ENCODE measurements at regions not wholly inside any gene's neighbourhood (a gene's known extent, or its start where the extent isn't known, plus 50 kb on each side); places are given as distances from the start of the nearest gene placed in this dataset.
"Not testable (repeated sequence)": the region's sequence is repeated elsewhere in the genome, so short reads cannot be mapped to it uniquely, and the experiment has no call there.

DNA sequence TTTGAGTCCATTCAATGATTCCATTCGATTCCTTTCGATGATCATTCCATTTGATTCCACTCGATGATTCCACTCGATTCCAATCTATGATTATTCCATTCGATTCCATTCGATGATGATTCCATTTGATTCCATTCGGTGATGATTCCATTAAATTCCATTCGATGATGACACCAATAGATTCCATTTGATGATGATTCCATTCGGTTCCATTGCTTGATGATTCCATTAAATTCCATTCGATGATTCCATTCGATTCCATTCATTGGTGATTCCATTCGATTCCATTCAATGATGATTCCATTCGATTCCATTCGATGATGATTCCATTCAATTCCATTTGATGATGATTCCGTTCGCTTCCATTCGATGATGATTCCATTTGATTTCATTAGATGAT, 1104.1 kb downstream of the RPIA start:
- not testable (repeated sequence) for DNase-seq (ENCODE audit: low read depth)

DNA sequence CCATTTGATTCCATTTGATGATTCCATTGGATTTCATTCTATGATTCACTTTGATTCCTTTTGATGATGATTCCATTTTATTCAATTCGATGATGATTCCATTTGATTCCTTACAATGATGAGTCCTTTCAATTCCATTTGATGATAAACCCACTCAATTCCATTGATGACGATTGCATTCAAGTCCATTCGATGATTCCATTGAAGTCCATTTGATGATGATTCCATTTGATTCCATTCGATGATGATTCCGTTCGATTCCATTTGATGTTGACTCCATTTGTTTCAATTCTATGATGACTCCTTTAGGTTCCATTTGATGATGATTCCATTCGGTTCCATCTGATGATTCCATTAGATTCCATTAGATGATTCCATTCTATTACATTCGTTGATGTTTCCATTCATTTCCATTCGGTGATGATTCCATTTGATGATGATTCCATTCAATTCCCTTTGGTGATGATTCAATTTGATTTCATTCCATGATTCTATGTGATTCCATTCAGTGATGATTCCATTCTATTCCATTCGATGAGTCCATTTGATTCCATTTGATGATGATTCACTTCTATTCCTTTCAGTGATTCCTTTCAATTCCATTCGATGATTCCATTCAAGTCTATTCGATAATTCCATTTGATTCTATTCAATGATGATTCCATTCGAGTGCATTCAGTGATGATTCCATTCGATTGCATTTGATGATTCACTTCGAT, 1106.0 kb downstream of the RPIA start:
- no peak for DNase-seq (ENCODE audit: low read depth)

DNA sequence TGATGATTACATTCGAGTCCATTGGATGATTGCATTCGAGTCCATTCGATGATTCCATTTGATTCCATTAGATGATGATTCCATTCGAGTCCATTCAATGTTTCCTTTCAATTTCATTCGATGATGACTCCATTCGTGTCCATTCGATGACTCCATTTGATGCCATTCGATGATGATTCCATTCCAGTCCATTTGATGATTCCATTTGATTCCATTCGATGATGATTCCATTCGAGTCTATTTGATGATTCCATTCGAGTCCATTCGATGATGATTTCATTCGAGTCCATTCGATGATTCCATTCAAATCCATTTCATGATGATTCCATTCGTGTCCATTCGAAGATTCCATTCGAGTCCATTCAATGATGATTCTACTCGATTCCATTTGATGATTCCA, 1109.7 kb downstream of the RPIA start:
- DNase-seq (ENCODE audit: low read depth), result not testable (repeated sequence)

DNA sequence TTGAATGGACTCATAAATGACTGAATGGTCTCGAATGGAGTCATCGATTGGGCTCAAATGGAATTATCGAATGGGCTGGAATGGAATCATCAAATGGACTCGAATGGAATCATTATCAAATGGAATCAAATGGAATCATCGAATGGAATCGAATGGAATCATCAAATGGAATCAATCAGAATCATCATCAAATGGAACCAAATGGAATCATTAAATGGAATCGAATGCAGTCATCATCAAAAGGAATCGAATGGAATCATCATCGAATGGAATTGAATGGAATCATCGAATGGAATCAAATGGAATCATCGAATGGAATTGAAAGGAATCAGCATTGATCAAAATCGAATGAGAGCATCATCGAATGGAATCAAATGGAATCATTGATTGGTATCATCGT, 1114.9 kb downstream of the RPIA start:
- DNase-seq (ENCODE audit: low read depth), result not testable (repeated sequence)

DNA sequence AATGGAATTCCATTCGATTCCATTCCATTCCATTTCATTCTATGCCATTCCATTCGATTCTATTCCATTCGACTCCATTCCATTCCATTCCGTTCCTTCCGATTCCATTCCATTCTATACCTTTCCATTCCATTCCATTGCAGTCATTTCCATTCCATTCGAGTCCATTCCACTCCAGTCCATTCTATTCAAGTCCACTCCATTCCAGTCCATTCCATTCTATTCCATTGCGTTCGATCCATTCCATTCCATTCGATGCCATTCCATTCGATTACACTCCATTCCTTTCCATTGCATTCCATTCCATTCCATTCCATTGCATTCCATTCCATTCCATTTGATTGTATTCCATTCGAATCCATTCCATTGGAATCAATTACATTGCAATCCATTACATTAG, 1119.8 kb downstream of the RPIA start:
- no peak for DNase-seq (ENCODE audit: low read depth)

DNA sequence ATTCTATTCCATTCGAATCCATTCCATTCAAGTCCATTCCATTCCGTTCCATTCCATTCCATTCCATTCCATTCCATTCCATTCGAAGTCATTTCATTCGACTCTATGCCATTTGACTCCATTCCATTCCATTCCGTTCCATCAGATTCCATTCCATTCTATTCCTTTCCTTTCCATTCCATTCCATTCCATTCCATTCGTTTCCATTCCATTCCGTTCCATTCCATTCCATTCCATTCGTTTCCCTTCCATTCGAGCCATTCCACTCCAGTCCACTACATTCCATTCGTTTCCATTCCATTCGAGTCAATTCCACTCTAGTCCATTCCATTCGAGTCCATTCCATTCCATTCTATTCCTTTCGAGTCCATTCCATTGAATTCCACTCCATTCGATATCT, 1120.4 kb downstream of the RPIA start:
- DNase-seq (ENCODE audit: low read depth), result not testable (repeated sequence)

DNA sequence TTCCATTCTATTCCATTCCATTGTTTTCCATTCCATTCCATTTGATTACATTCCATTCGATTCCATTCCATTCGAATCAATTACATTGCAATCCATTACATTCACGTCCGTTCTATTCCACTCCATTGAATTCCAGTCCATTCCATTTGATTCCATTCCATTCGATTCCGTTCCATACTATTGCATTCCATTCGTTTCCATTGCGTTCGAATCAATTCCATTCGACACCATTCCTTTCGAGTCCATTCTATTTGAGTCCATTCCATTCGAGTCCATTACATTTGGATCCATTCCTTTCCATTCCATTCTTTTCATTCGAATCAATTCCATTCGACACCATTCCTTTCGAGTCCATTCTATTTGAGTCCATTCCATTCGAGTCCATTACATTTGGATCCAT, 1122.9 kb downstream of the RPIA start:
- not testable (repeated sequence) for DNase-seq (ENCODE audit: low read depth)

DNA sequence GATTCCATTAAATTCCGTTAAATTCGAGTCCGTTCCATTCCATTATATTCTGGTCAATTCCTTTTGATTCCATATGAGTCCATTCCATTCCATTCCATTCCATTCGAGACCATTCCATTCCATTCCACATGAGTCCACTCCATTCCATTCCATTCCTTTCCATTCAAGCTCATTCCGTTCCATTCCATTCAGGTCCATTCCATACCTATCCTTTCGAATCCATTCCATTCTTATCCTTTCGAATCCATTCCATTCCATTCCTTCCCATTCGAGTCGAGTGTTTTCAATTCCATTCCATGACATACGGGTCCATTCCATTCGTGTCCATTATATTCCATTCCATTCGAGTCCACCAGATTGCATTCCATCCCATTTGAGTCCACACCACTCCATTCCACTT, 1127.4 kb downstream of the RPIA start:
- no peak for DNase-seq (ENCODE audit: low read depth)

DNA sequence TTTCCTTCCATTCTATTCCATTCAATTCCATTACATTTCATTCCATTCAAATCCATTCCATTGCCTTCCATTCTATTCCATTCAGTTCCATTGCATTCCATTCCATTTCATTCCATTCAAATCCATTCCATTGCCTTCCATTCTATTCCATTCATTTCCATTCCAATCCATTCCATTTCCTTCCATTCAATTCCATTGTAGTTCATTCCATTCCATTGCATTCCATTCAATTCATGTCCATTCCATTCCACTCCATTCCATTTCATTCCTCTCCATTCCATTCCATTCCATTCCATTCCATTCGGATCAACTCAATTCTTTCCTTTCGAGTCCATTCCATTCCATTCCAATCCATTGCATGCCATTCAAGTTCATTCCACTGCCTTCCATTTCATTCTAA, 1128.3 kb downstream of the RPIA start:
- no peak for DNase-seq (ENCODE audit: low read depth)

DNA sequence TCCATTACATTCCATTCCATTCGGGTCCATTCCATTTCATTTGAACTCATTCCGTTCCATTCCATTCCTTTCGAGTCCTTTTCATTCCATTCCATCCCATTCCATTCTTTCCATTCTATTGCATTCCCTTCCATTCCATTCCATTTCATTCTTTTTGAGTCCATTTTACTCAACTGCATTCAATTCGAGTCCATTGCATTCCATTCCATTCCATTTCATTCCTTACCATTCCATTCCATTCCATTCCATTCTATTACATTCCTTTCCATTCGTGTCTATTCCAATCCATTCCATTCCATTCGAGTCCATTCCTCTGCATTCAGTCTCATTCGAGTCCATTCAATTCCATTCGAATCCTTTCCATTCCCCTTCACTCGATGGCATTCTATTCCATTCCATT, 1128.8 kb downstream of the RPIA start:
- no peak for DNase-seq (ENCODE audit: low read depth)

DNA sequence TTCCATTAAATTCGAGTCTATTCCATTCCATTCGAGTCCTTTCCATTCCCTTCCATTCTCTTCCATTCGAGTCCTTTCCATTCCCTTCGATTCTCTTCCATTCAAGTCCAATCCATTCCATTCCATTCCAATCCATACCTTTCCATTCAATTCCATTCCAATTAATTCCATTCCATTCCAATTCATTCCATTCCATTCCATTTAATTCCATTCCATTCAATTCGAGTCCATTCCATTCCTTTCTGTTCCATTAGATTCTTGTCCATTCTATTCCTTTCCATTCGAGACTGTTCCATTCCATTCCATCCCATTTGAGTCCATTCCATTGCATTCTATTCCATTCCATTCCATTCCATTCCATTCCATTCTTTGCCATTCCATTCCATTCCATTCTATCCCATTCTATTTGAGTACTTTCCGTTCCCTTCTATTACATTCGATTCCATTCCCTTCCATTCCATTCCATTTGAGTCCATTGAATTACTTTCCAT, 1130.0 kb downstream of the RPIA start:
- no peak for DNase-seq (ENCODE audit: low read depth)

DNA sequence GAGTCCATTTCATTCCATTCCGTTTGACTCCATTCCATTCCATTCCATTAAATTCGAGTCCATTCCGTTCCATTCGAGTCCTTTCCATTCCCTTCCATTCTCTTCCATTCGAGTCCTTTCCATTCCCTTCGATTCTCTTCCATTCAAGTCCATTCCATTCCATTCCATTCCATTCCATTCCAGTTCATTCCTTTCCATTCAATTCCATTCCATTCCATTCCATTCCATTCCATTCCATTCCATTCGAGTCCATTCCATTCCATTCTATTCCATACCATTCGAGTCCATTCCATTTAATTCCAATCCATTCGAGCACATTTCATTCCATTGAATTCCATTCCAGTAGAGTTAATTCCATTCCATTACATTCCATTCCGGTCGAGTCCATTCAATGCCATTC, 1130.9 kb downstream of the RPIA start:
- DNase-seq (ENCODE audit: low read depth), result not testable (repeated sequence)

DNA sequence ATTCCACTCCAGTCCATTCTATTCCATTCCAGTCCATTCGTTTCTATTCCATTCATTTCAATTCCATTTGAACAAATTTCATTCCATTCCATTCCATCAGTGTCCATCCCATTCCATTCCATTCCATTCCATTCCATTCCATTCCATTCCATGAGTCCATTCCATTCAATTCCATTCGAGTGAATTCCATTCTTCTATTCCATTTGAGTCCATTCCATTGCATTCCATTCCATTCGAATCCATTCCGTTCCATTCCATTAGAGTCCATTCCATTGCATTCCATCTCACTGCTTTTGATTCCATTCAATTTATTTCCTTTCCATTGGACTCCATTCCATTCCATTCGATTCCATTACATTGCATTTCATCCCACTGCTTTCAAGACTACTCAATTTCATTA, 1132.1 kb downstream of the RPIA start:
- DNase-seq (ENCODE audit: low read depth), result no peak

DNA sequence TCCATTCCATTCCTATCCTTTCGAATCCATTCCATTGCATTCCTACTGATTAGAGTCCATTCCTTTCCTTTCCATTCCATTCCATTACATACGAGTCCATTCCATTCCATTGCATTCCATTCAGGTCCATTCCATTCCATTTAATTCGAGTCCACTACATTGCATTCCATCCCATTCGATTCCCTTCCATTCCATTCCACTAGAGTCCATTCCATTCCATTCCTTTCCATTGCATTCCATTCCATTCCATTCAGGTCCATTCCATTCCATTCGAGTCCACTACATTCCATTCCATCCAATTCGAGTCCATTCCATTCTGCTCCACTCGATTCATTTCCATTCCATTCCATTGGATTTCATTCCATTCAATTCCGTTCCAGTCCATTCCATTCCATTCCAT, 1133.6 kb downstream of the RPIA start:
- no peak for DNase-seq (ENCODE audit: low read depth)

DNA sequence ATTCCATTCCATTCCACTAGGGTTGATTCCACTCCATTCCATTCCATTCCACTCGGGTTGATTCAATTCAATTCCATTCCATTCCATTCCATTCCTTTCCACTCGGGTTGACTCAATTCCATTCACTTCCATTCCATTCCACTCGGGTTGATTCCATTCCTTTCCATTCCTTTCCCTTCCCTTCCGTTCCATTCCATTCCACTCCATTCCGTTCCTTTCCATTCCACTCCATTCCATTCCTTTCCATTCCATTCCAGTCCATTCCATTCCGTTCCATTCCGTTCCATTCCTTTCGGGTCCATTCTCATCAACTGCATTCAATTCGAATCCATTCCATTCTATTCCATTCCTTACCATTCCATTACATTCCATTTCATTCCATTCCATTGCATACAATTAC, 1135.3 kb downstream of the RPIA start:
- DNase-seq (ENCODE audit: low read depth), result not testable (repeated sequence)

DNA sequence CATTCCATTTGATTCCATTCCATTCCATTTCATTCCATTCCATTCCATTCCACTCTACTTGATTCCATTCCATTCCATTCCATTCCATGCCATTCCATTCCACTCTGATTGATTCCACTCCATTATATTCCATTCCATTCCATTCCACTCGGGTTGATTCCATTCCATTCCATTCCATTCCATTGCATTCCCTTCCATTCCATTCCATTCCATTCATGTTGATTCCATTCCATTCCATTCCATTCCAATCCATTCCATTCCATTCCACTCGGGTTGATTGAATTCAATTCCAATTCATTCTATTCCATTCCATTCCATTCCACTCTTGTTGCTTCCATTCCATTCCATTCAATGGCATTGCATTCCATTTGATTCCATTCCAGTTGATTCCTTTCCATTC, 1136.4 kb downstream of the RPIA start:
- DNase-seq (ENCODE audit: low read depth), result not testable (repeated sequence)

DNA sequence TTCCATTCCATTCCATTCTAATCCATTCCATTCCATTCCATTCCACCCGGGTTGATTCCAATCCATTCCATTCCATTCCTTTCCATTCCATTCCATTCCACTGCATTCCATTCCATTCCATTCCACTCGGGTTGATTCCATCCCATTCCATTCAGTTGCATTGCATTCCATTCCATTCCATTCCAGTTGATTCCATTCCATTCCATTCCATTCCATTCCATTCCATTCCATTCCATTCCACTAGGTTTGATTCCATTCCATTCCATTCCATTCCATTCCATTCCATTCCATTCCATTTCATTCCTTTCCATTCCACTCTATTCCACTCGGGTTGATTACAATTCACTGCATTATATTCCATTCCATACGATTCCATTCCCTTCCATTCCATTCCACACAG, 1136.9 kb downstream of the RPIA start:
- DNase-seq (ENCODE audit: low read depth), result not testable (repeated sequence)

DNA sequence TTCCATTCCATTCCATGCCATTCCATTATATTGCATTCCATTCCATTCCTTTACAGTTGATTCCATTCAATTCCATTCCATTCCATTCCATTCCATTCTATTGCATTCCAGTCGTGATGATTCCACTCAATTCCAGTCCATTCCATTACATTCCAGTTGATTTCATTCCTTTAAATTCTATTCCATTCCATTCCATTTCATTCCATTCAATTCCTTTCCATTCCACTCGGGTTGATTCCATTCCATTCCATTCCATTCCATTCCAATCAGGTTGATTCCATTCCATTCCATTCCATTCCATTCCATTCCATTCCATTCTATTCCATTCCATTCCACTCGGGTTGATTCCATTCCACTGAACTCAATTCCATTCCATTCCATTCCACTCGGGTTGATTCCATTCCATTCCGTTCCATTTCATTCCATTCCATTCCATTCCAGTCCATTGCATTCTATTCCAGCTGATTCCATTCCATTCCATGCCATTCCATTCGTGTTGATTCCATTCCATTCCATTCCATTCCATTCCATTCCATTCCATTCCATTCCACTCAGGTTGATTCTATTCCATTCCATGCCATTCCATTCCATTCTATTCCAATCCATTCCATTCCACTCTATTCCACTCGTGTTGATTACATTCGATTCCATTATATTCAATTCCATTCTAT, 1137.6 kb downstream of the RPIA start:
- not testable (repeated sequence) for DNase-seq (ENCODE audit: low read depth)

DNA sequence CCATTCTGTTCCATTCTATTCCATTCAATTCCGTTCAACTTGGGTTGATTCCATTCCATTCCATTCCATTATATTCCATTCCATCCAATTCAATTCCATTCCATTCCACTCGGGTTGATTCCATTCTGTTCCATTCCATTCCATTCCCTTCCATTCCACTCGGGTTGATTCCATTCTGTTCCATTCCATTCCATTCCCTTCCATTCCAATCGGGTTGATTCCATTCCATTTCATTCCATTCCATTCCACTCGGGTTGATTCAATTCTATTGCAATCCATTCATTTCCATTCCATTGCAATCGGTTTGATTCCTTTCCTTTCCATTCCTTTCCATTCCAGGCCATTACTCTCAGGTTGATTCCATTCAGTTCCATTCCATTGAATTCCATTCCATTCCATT, 1138.4 kb downstream of the RPIA start:
- no peak for DNase-seq (ENCODE audit: low read depth)

DNA sequence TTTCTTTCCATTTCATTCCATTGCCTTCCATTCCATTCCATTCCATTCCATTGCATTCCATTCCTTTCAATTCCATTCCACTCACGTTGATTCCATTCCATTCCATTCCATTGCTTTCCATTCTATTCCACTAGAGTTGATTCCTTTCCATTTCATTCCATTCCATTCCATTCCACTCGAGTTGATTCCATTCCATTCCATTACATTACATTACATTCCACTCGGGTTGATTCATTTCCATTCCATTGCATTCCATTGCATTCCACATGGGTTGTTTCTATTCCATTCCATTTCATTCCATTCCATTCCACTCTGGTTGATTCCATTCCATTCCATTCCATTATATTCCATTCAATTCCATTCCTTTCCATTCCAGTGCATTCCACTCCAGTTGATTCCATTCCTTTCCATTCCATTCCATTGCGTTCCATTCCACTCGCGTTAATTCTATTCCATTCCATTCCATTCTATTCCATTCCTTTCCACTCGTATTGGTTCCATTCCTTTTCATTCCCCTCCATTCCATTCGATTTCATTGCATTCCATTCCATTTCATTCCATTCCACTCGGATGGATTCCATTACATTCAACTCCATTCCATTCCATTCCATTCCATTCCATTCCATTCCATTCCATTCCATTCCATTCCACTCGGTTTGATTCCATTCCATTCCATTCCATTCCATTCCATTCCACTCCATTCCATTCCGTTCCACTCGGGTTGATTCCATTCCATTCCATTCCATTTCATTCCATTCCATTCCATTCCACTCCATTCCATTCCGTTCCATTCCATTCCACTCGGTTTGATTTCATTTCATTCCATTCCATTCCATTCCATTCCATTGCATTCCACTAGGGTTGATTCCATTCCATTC, 1139.1 kb downstream of the RPIA start:
- not testable (repeated sequence) for DNase-seq (ENCODE audit: low read depth)

DNA sequence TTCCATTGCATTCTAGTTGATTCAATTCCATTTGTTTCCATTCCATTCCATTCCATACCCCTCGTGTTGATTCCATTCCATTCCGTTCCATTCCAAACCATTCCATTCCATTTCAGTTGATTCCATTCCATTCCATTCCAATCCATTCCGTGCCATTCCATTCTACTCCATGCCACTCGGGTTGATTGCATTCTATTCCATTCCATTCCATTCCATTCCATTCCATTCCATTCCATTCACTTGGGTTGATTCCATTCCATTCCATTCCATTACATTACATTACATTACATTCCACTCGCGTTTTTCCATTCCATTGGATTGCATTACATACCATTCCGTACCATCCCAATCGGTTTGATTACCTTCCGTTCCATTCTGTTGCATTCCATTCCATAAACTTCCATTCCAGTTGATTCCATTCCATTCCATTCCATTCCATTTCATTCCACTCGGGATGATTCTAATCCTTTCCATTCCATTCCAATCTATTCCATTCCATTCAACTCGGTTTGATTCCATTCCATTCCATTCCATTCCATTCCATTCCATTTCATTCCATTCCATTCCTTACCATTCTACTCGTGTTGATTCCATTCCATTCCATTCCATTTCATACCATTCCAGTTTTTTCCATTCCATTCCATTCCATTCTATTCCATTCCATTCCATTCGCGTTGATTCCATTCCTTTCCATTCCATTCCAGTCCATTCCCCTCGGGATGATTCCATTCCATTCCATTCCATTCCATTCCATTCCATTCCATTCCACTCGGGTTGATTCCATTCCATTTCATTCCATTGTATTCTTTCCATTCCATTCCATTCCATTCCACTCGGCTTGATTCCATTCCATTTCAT, 1140.4 kb downstream of the RPIA start:
- no peak for DNase-seq (ENCODE audit: low read depth)
